ENCODE measurements at regions not wholly inside any gene's neighbourhood (a gene's known extent, or its start where the extent isn't known, plus 50 kb on each side); places are given as distances from the start of the nearest gene placed in this dataset.
"Not testable (repeated sequence)": the region's sequence is repeated elsewhere in the genome, so short reads cannot be mapped to it uniquely, and the experiment has no call there.

DNA sequence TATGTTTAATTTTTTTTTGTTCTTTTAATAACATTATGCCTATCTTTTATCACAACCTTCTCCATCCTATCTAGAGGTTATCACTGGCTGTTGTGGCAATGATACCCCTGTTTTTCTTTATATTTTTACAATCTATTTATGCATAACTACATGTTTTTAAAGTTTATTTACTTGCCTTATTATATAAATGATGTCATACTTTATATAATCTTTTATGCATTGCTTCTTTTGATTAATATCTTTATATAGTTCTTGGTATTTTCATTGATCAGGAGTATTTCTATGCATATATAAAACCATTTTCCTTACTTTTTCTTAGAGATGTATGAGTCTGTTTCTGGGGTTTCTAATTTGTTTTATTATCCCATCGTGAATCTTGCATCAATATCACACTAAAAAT lies 719.8 kb upstream of the RAG2 start:
- H3K9me3 Mint-ChIP-seq: peaks cover 8% of the 10 kb centered on the region
- no peak for DNase-seq
- ChIA-PET CTCF (no interaction called here), POLR2A (no interaction called here)
- no peaks in the 10 kb centered on the region for H3K36me3 Mint-ChIP-seq (ENCODE audit: low read depth)
- no peak overlapping the region for H3K27ac Mint-ChIP-seq
- H3K4me1 Mint-ChIP-seq (ENCODE audit: low read depth): no peaks in the 10 kb centered on the region
- H3K4me3 Mint-ChIP-seq: no peak overlapping the region
- no peak for ATAC-seq
- intact Hi-C loops (cut with micrococcal nuclease): no loop called here
- no peaks in the 10 kb centered on the region for H3K27me3 Mint-ChIP-seq
- TF ChIP-seq, protein P1, sequence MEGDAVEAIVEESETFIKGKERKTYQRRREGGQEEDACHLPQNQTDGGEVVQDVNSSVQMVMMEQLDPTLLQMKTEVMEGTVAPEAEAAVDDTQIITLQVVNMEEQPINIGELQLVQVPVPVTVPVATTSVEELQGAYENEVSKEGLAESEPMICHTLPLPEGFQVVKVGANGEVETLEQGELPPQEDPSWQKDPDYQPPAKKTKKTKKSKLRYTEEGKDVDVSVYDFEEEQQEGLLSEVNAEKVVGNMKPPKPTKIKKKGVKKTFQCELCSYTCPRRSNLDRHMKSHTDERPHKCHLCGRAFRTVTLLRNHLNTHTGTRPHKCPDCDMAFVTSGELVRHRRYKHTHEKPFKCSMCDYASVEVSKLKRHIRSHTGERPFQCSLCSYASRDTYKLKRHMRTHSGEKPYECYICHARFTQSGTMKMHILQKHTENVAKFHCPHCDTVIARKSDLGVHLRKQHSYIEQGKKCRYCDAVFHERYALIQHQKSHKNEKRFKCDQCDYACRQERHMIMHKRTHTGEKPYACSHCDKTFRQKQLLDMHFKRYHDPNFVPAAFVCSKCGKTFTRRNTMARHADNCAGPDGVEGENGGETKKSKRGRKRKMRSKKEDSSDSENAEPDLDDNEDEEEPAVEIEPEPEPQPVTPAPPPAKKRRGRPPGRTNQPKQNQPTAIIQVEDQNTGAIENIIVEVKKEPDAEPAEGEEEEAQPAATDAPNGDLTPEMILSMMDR (IDR thresholded peaks at IDR 0.05): no peak

DNA sequence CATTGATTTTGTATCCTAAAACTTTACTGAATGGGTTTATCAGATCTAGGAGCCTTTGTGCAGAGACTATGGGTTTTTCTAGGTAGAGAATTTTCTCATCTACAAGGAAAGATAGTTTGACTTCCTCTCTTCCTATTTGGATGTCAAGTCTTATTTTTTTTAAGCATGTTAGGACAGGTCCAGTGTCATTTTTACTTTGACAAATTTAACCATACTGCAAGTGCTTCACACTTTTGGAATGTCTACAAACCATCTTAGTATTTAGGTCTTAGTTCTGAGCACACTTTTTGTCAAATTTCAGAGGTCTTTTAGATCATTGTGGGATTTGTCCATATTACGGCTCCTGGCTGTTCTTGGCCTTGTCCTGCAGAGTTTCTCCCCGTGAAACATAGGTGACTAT lies 715.2 kb upstream of the RAG2 start:
- ATAC-seq (no peak), DNase-seq (no peak)
- no peak overlapping the region for H3K4me3 Mint-ChIP-seq
- no peaks in the 10 kb centered on the region for H3K36me3 Mint-ChIP-seq (ENCODE audit: low read depth)
- POLR2A ChIA-PET: no interaction called here
- H3K4me1 Mint-ChIP-seq (ENCODE audit: low read depth): no peaks in the 10 kb centered on the region
- TF ChIP-seq, protein P1 (IDR thresholded peaks at IDR 0.05): no peak
- no peaks in the 10 kb centered on the region for H3K27me3 Mint-ChIP-seq
- H3K9me3 Mint-ChIP-seq: peaks cover 18% of the 10 kb centered on the region
- CTCF ChIA-PET: no interaction called here
- intact Hi-C loops (cut with micrococcal nuclease): no loop called here
- H3K27ac Mint-ChIP-seq: no peak overlapping the region

DNA sequence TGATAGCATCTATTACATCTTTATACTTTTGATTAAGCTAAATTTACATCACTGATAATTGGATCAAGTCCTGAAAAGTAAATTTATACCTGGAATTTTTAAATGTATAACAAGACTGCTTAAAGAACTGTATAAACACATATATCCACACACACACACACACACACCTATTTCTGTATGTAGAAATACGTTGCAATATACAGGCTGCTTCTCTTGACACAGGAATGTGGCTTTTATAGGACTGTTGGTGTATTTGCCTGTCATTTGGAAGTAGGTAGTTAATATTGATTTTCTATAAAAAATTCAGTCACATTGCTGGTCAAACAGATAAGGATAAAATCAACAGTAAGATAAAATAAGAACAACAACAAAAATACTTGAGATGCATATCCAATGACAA lies 708.5 kb upstream of the RAG2 start:
- Mint-ChIP-seq H3K4me1 (ENCODE audit: low read depth) (no peaks in the 10 kb centered on the region), H3K4me3 (no peak overlapping the region), H3K36me3 (ENCODE audit: low read depth) (no peaks in the 10 kb centered on the region), H3K9me3 (peaks cover 15% of the 10 kb centered on the region), H3K27ac (no peak overlapping the region), H3K27me3 (no peaks in the 10 kb centered on the region)
- TF ChIP-seq, protein P1 (IDR thresholded peaks at IDR 0.05): no peak
- CTCF ChIA-PET: no interaction called here
- intact Hi-C loops (cut with micrococcal nuclease): no loop called here
- no peak for DNase-seq
- ATAC-seq: no peak
- POLR2A ChIA-PET: no interaction called here

DNA sequence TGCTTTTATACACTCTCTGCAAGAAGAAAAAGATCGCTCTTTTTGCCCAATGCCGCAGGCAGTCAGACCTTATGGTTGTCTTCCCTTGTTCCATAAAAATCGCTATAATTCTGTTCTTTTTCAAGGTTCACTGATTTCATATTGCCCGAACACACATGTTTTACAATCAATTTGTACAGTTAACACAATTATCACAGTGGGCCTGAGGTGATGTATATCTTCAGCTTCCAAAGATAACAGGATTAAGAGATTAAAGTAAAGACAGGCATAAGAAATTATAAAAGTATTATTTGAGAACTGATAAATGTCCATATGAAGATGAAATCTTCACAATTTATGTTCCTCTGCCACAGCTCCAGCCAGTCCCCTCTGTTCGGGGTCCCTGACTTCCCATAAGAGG lies 703.4 kb upstream of the RAG2 start:
- DNase-seq; ATAC-seq; H3K27ac Mint-ChIP-seq; H3K4me1 Mint-ChIP-seq (ENCODE audit: low read depth); POLR2A ChIA-PET; H3K27me3 Mint-ChIP-seq; H3K4me3 Mint-ChIP-seq; intact Hi-C loops (cut with micrococcal nuclease); CTCF ChIA-PET; H3K36me3 Mint-ChIP-seq (ENCODE audit: low read depth): not testable (repeated sequence)
- peaks cover 19% of the 10 kb centered on the region for H3K9me3 Mint-ChIP-seq

DNA sequence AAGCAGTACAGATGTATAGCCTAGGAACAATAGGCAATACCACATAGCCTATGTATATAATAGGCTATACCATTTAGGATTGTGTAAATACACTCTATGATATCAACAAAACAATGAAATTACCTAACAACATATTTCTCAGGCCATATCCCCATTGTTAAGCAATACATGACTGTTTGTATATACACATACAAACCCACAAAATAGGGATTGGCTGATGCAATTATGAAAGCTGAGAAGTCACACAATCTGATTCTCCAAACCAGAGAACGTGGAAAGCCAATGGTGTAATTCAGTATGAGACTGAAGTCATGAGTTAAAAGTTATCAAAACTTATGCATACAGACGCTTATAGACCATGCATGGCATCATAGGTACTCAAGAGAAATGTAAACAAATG lies 700.1 kb upstream of the RAG2 start:
- POLR2A ChIA-PET: no interaction called here
- no peaks in the 10 kb centered on the region for H3K4me1 Mint-ChIP-seq (ENCODE audit: low read depth)
- DNase-seq (no peak), ATAC-seq (no peak)
- intact Hi-C loops (cut with micrococcal nuclease): no loop called here
- no peak overlapping the region for H3K4me3 Mint-ChIP-seq
- TF ChIP-seq, protein P1 (IDR thresholded peaks at IDR 0.05): no peak
- H3K27ac Mint-ChIP-seq: no peak overlapping the region
- no peaks in the 10 kb centered on the region for H3K27me3 Mint-ChIP-seq
- CTCF ChIA-PET: no interaction called here
- H3K9me3 Mint-ChIP-seq: peaks cover 25% of the 10 kb centered on the region
- H3K36me3 Mint-ChIP-seq (ENCODE audit: low read depth): no peaks in the 10 kb centered on the region

DNA sequence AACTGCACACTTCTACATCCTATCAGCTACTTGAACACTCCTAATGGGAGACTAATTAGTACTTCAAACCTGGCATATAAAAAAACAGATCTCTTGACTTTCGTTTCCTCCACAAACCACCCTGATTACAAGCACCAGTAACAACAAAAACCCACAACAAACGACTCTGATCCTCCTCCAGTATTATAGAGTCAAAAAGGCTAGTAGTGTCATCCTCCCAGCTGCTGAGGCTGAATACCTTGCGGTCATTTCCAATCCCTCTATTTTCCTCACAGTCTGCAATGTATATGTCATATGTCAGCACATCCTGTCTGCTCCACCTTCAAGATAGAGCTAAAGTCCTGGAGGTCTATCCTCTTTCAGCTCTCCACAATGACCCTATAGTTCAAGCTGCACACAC lies 688.9 kb upstream of the RAG2 start:
- Mint-ChIP-seq H3K36me3 (ENCODE audit: low read depth) (no peaks in the 10 kb centered on the region), H3K4me1 (ENCODE audit: low read depth) (no peaks in the 10 kb centered on the region), H3K9me3 (peaks cover 9% of the 10 kb centered on the region), H3K27me3 (no peaks in the 10 kb centered on the region), H3K27ac (no peak overlapping the region), H3K4me3 (no peak overlapping the region)
- CTCF ChIA-PET: no interaction called here
- DNase-seq (no peak), ATAC-seq (no peak)
- intact Hi-C loops (cut with micrococcal nuclease): no loop called here
- POLR2A ChIA-PET: no interaction called here
- TF ChIP-seq, protein P1 (IDR thresholded peaks at IDR 0.05): no peak

Data from activated CD8-positive, alpha-beta T cell treated with anti-CD3 and anti-CD28 coated beads for 36 hours (primary cell).